ENCODE measurements at regions not wholly inside any gene's neighbourhood (a gene's known extent, or its start where the extent isn't known, plus 50 kb on each side); places are given as distances from the start of the nearest gene placed in this dataset.

DNA sequence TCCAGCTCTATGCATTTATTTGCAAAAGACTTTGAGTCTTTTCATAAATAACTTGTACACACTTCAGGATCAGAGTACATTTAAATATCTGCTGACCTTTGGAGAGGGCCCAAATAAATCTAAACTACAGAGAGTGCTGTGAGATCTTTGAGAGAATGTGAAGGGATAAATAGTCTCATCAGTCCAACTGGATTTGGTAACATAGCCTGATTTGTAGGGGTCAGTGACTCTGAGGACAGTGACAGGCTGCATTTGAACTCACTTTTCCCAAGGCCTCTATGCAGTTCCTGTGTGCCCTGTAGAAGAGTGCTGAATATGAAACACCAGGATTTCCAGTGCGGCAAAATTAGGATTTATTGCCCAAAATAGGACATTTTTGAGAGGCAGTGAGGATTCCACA lies 136.2 kb downstream of the ZPLD1 start:
- TF ChIP-seq, protein P1, sequence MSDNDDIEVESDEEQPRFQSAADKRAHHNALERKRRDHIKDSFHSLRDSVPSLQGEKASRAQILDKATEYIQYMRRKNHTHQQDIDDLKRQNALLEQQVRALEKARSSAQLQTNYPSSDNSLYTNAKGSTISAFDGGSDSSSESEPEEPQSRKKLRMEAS (IDR thresholded peaks at IDR 0.05; ENCODE audit: low read depth, low read length) = no peak
- TF ChIP-seq, protein P2, sequence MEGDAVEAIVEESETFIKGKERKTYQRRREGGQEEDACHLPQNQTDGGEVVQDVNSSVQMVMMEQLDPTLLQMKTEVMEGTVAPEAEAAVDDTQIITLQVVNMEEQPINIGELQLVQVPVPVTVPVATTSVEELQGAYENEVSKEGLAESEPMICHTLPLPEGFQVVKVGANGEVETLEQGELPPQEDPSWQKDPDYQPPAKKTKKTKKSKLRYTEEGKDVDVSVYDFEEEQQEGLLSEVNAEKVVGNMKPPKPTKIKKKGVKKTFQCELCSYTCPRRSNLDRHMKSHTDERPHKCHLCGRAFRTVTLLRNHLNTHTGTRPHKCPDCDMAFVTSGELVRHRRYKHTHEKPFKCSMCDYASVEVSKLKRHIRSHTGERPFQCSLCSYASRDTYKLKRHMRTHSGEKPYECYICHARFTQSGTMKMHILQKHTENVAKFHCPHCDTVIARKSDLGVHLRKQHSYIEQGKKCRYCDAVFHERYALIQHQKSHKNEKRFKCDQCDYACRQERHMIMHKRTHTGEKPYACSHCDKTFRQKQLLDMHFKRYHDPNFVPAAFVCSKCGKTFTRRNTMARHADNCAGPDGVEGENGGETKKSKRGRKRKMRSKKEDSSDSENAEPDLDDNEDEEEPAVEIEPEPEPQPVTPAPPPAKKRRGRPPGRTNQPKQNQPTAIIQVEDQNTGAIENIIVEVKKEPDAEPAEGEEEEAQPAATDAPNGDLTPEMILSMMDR (IDR thresholded peaks at IDR 0.05; ENCODE audit: low read depth, low read length) = no peak
- TF ChIP-seq POLR2A (IDR thresholded peaks at IDR 0.05; ENCODE audit: extremely low read depth, insufficient read length) = no peak

Data from NB4 (cell line).